Large intestine (tissue), 3 donors: ENCODE measurements at regions not wholly inside any gene's neighbourhood (a gene's known extent, or its start where the extent isn't known, plus 50 kb on each side); places are given as distances from the start of the nearest gene placed in this dataset.

Source experiments
- DNase-seq, 2 donors: peaks; one replicate each; pipeline versions ENCODE4 v3.0.0 to v3.0.0-alpha.2; 2013
- H3K27ac ChIP-seq: one replicate; pipeline ENCODE4 v1.5.1; 2013; ENCODE audit warnings: low read length
- H3K27me3 ChIP-seq: 2 replicates; pipeline ENCODE4 v1.6.1; 2013; ENCODE audit warnings: low read length; ENCODE audit not compliant: control insufficient read depth, insufficient read depth
- H3K36me3 ChIP-seq: 2 replicates; pipeline ENCODE4 v1.6.1; 2013; ENCODE audit warnings: low read length; ENCODE audit not compliant: control insufficient read depth, insufficient read depth
- H3K4me1 ChIP-seq: one replicate; pipeline ENCODE4 v1.6.1; 2013; ENCODE audit warnings: low read length; ENCODE audit not compliant: control insufficient read depth, insufficient read depth
- H3K4me3 ChIP-seq: one replicate; pipeline ENCODE4 v1.5.1; 2013; ENCODE audit warnings: low read length
- H3K9me3 ChIP-seq: one replicate; pipeline ENCODE4 v1.6.1; 2013; ENCODE audit warnings: mild to moderate bottlenecking, low read depth, low read length, moderate library complexity; ENCODE audit not compliant: control insufficient read depth
- whole genome bisulfite sequencing: methylation state at CpG from one replicate; pipeline ENCODE4 v1.1.5; 2013; ENCODE audit warnings: low lambda C conversion rate; ENCODE audit not compliant: insufficient coverage; 5-methylcytosine and 5-hydroxymethylcytosine counted together

- Histone ChIP-seq H3K36me3 (no peaks in the 10 kb centered on the region), H3K4me3 (no peak overlapping the region), H3K9me3 (no peaks in the 10 kb centered on the region), H3K27ac (no peak overlapping the region), H3K27me3 (peaks cover 8% of the 10 kb centered on the region), H3K4me1 (no peaks in the 10 kb centered on the region)
- no peak for DNase-seq
- 60% methylated on average over 1 of the region's 7 CpGs for WGBS
These were observed 106.5 kb downstream of the TEX26 start for GRCh38 chr13:31038834-31039552.

GRCh38 chr13:31037874-31038500, 105.5 kb downstream of the TEX26 start:
- 92% methylated on average over 2 of the region's 15 CpGs for WGBS
- no peaks in the 10 kb centered on the region for H3K9me3 ChIP-seq

DNA sequence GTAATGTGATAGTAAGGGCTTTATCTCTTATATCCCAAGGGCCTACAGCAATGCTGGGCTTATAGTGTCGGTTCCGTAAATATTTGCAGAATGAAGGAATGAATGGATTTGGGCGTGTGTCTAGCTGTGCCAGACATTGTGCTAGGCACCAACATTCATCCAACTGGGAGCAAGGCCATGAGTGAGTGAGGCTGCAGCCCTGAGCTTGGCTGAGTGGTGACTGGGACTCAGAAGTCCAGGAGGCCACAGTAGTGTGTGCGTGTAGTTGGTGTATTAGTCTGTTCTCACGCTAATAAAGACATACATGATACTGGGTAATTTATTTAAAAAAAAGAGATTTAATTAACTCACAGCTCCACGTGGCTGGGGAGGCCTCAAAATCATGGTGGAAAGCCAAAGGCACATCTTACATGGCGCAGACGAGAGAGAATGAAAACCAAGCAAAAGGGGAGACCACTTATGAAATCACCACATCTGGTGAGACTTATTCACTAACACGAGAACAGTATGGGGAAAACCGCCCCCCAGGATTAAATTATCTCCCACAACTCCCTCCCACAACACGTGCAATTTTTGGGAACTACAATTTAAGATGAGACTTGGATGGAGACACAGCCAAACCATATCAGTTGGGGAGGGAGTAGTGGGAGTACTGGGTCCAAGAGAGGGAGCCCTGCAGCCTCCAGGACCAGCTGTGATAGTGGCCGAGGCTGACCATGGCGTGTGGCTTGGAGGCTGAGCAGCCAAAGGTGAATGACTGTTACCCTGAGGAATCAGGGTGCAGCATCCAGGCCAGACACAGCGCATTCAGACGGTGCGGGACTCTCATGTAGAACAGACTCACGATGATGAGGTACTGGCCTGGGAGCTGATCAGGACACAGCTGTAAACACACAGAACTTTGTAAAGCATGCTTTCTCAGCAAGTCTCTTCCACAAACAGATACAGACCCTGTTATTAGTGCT, 104.6 kb downstream of the TEX26 start:
- 94% methylated on average over 3 of the region's 17 CpGs for WGBS
- H3K9me3 ChIP-seq, result no peaks in the 10 kb centered on the region
- no peak for DNase-seq

More at GRCh38 chr13:31037874-31038500, 105.5 kb downstream of the TEX26 start:
- no peak for DNase-seq
- no peaks in the 10 kb centered on the region for H3K36me3 ChIP-seq
- no peaks in the 10 kb centered on the region for H3K4me1 ChIP-seq
- no peak overlapping the region for H3K4me3 ChIP-seq
- H3K27ac ChIP-seq, result no peak overlapping the region
- peaks cover 6% of the 10 kb centered on the region for H3K27me3 ChIP-seq

DNA sequence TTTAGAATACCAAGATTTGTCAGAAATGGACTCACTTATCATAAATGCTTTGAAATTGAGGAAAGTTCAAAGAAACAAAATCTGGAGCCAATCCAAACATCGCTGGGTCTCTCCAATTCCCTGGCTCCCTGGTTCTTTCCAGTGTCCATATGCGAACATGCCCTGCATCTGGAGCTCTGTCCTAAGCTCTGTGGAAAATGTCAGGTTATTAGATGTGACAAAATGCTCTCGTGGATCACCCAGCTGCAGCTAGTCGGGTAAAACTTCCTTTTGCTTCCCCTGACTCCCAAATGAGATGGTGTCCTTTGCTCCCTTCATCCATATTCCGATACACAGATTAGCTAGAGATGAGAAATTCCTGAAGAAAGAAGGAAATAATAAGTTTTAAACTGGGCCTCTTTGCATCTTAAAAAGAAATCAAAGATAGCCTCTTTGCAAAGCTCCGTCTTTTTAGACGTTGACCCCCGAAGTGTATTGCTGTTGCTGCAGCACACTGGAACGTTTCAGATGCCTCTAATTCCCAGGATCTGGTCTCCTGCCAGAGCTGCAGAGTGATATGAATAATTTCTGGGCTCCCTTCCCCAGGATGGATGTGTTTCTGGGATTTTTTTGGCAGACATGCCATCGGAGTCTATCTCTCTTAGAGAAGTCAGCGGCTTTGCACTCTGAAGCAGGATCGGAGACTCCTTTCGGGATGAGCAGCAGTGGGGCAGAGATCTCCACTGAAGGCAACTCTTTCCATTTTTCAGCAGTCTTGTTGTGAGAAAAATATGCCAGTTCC, 102.9 kb downstream of the TEX26 start:
- H3K27ac ChIP-seq, result no peak overlapping the region
- H3K4me1 ChIP-seq, result no peaks in the 10 kb centered on the region
- H3K36me3 ChIP-seq, result no peaks in the 10 kb centered on the region
- H3K27me3 ChIP-seq, result no peaks in the 10 kb centered on the region
- DNase-seq, result no peak
- H3K4me3 ChIP-seq, result no peak overlapping the region
- WGBS, result 60% methylated on average over 1 of the region's 13 CpGs
- H3K9me3 ChIP-seq, result no peaks in the 10 kb centered on the region

More for the DNA sequence above, 104.6 kb downstream of the TEX26 start:
- Histone ChIP-seq H3K27me3 (peaks cover 3% of the 10 kb centered on the region), H3K4me1 (no peaks in the 10 kb centered on the region), H3K36me3 (no peaks in the 10 kb centered on the region), H3K27ac (no peak overlapping the region), H3K4me3 (no peak overlapping the region)

- no peaks in the 10 kb centered on the region for H3K36me3 ChIP-seq
- no peak overlapping the region for H3K4me3 ChIP-seq
- no peaks in the 10 kb centered on the region for H3K4me1 ChIP-seq
- H3K27ac ChIP-seq, result no peak overlapping the region
- DNase-seq, result no peak
- no peaks in the 10 kb centered on the region for H3K27me3 ChIP-seq
- no peaks in the 10 kb centered on the region for H3K9me3 ChIP-seq
- 100% methylated on average over 1 of the region's 13 CpGs for WGBS
These were observed 100.2 kb downstream of the TEX26 start for GRCh38 chr13:31032528-31033113.

- H3K9me3 ChIP-seq, result no peaks in the 10 kb centered on the region
- no peak overlapping the region for H3K27ac ChIP-seq
- H3K4me1 ChIP-seq, result no peaks in the 10 kb centered on the region
- DNase-seq, result no peak
- no peak overlapping the region for H3K4me3 ChIP-seq
- no peaks in the 10 kb centered on the region for H3K36me3 ChIP-seq
- 100% methylated on average over 1 of the region's 6 CpGs for WGBS
- H3K27me3 ChIP-seq, result no peaks in the 10 kb centered on the region
These were observed 99.0 kb downstream of the TEX26 start for GRCh38 chr13:31031482-31031881.

DNA sequence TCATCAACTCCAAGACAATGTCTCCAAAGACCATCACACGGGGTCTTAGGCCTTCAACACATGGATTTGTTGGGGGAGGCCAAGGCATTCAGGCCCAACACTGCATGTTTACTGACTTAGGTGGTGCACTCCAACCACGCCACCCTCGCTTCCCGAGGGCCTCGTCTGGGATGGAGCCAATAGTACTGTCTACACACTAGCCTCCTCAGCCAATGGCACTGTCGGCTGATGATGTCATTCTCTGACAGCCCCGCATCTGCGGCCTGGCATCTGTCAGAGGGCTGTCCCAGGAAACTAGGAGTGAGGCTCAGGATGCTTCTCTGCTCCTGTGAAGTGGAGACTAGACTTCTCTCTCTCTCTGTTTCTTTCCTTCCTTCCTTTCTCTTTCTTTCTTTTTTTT, 96.6 kb downstream of the TEX26 start:
- H3K36me3 ChIP-seq, result no peaks in the 10 kb centered on the region
- H3K27me3 ChIP-seq, result no peaks in the 10 kb centered on the region
- no peak for DNase-seq
- no CpG with 5 or more reads among the region's 8 CpGs for WGBS
- no peak overlapping the region for H3K27ac ChIP-seq
- no peaks in the 10 kb centered on the region for H3K4me1 ChIP-seq
- H3K4me3 ChIP-seq, result no peak overlapping the region
- H3K9me3 ChIP-seq, result no peaks in the 10 kb centered on the region

GRCh38 chr13:31027136-31027535, 94.7 kb downstream of the TEX26 start:
- H3K36me3 ChIP-seq, result no peaks in the 10 kb centered on the region
- H3K4me1 ChIP-seq, result no peaks in the 10 kb centered on the region
- H3K4me3 ChIP-seq, result no peak overlapping the region
- no peak overlapping the region for H3K27ac ChIP-seq
- no peak for DNase-seq
- no peaks in the 10 kb centered on the region for H3K27me3 ChIP-seq
- 44% methylated on average over 1 of the region's 4 CpGs for WGBS
- H3K9me3 ChIP-seq, result no peaks in the 10 kb centered on the region
